ENCODE measurements at regions not wholly inside any gene's neighbourhood (a gene's known extent, or its start where the extent isn't known, plus 50 kb on each side); places are given as distances from the start of the nearest gene placed in this dataset.

- TF ChIP-seq EZH2 (IDR thresholded peaks at IDR 0.05) (no peak), POLR2AphosphoS5 (IDR thresholded peaks at IDR 0.05; ENCODE audit: borderline replicate concordance, low read depth, low read length) (no peak), FOXP2 (optimal IDR thresholded peaks at IDR 0.05; ENCODE audit: control extremely low read depth, extremely low read length, insufficient read depth) (no peak)
Observed at GRCh38 chr5:105836268-105836667, 1834.5 kb downstream of the EFNA5 start.

All from SK-N-MC (cell line).